RWPE2 (cell line): ENCODE measurements at regions not wholly inside any gene's neighbourhood (a gene's known extent, or its start where the extent isn't known, plus 50 kb on each side); places are given as distances from the start of the nearest gene placed in this dataset.

ENCODE experiments used
- ATAC-seq: fragments of 200-7000 bp; cut with Tn5 transposase; 3 replicates; pipeline ENCODE4 v1.9.1; 2021; ENCODE audit warnings: low read depth
- DNase-seq: peaks from one replicate; pipeline ENCODE4 v3.0.0-alpha.2; 2020; ENCODE audit warnings: low spot score
- H3K27ac ChIP-seq: fragments of 450-650 bp; 2 replicates; pipeline ENCODE4 v1.5.1; 2017; ENCODE audit warnings: mild to moderate bottlenecking; ENCODE audit not compliant: poor library complexity, severe bottlenecking
- H3K27me3 ChIP-seq: fragments of 250-450 bp; sonication (Bioruptor Pico); 2 replicates; pipeline ENCODE4 v1.5.1; 2021; ENCODE audit warnings: mild to moderate bottlenecking, moderate library complexity; ENCODE audit not compliant: insufficient read depth, poor library complexity, severe bottlenecking
- H3K36me3 ChIP-seq: fragments of 250-450 bp; sonication (Bioruptor Pico); 2 replicates; pipeline ENCODE4 v1.5.1; 2020; ENCODE audit warnings: low read depth, mild to moderate bottlenecking, moderate library complexity
- H3K4me1 ChIP-seq: fragments of 250-450 bp; sonication (Bioruptor Pico); 2 replicates; pipeline ENCODE4 v1.5.1; 2021; ENCODE audit warnings: mild to moderate bottlenecking, moderate library complexity; ENCODE audit not compliant: insufficient read depth, poor library complexity, severe bottlenecking
- H3K4me3 ChIP-seq: fragments of 250-450 bp; sonication (Bioruptor Pico); 2 replicates; pipeline ENCODE4 v1.5.1; 2021; ENCODE audit warnings: mild to moderate bottlenecking, moderate library complexity; ENCODE audit not compliant: severe bottlenecking
- H3K9me3 ChIP-seq: fragments of 250-450 bp; sonication (Bioruptor Pico); 2 replicates; pipeline ENCODE4 v1.5.1; 2021; ENCODE audit warnings: mild to moderate bottlenecking, moderate library complexity; ENCODE audit not compliant: severe bottlenecking
- CTCF ChIP-seq: fragments of 450-650 bp; IDR thresholded peaks from one replicate; pipeline ENCODE4 v1.5.1; 2017; ENCODE audit warnings: mild to moderate bottlenecking, moderate library complexity; ENCODE audit not compliant: poor library complexity, severe bottlenecking

- no peaks in the 10 kb centered on the region for H3K9me3 ChIP-seq
- no peak overlapping the region for H3K4me3 ChIP-seq
- DNase-seq (no peak), ATAC-seq (no peak)
- no peaks in the 10 kb centered on the region for H3K4me1 ChIP-seq
- H3K27me3 ChIP-seq = no peaks in the 10 kb centered on the region
- H3K36me3 ChIP-seq = no peaks in the 10 kb centered on the region
- no peak overlapping the region for H3K27ac ChIP-seq
- TF ChIP-seq CTCF = no peak
Observed at GRCh38 chr11:25961539-25961938, 370.4 kb upstream of the ANO3 start.

GRCh38 chr11:25970726-25971508, 361.0 kb upstream of the ANO3 start:
- Histone ChIP-seq H3K36me3 (no peaks in the 10 kb centered on the region), H3K27me3 (no peaks in the 10 kb centered on the region), H3K27ac (no peak overlapping the region), H3K9me3 (no peaks in the 10 kb centered on the region), H3K4me1 (peaks cover 2% of the 10 kb centered on the region), H3K4me3 (no peak overlapping the region)
- TF ChIP-seq CTCF = peak; percentile 36
- peak; percentile 86 for ATAC-seq
- DNase-seq = no peak

- Histone ChIP-seq H3K27ac (no peak overlapping the region), H3K27me3 (no peaks in the 10 kb centered on the region), H3K4me1 (no peaks in the 10 kb centered on the region), H3K36me3 (no peaks in the 10 kb centered on the region), H3K4me3 (no peak overlapping the region), H3K9me3 (no peaks in the 10 kb centered on the region)
- ATAC-seq (no peak), DNase-seq (no peak)
- no peak for TF ChIP-seq CTCF
Observed at GRCh38 chr11:25980091-25980490, 351.8 kb upstream of the ANO3 start.

GRCh38 chr11:25981998-25982397, 349.9 kb upstream of the ANO3 start:
- TF ChIP-seq CTCF = peak; percentile 74
- H3K36me3 ChIP-seq = no peaks in the 10 kb centered on the region
- no peak overlapping the region for H3K4me3 ChIP-seq
- no peaks in the 10 kb centered on the region for H3K4me1 ChIP-seq
- DNase-seq = no peak
- peak; percentile 88 for ATAC-seq
- no peaks in the 10 kb centered on the region for H3K9me3 ChIP-seq
- no peaks in the 10 kb centered on the region for H3K27me3 ChIP-seq
- no peak overlapping the region for H3K27ac ChIP-seq

- no peak overlapping the region for H3K4me3 ChIP-seq
- H3K27ac ChIP-seq = no peak overlapping the region
- no peaks in the 10 kb centered on the region for H3K36me3 ChIP-seq
- no peaks in the 10 kb centered on the region for H3K27me3 ChIP-seq
- no peaks in the 10 kb centered on the region for H3K9me3 ChIP-seq
- no peaks in the 10 kb centered on the region for H3K4me1 ChIP-seq
- ATAC-seq = no peak
- TF ChIP-seq CTCF = no peak
- DNase-seq = no peak
Observed at GRCh38 chr11:25983280-25983679, 348.6 kb upstream of the ANO3 start.
